Natural killer cell (primary cell): ENCODE measurements at regions not wholly inside any gene's neighbourhood (a gene's known extent, or its start where the extent isn't known, plus 50 kb on each side); places are given as distances from the start of the nearest gene placed in this dataset.
"Not testable (repeated sequence)": the region's sequence is repeated elsewhere in the genome, so short reads cannot be mapped to it uniquely, and the experiment has no call there.

ENCODE experiments used
- ATAC-seq, 3 donors: fragments of 150-1000 bp in 2 of 3; fragments of 200-7000 bp in 1 of 3; cut with Tn5 transposase; 1 replicate in 1 of 3; 2 replicates in 2 of 3; pipeline ENCODE4 v1.10.0; 2021; ENCODE audit warnings: mild to moderate bottlenecking in 2 of 3, moderate library complexity in 2 of 3
- DNase-seq, 2 donors: peaks; one replicate each; pipeline versions ENCODE4 v3.0.0 to v3.0.0-alpha.2; 2013 to 2021; ENCODE audit warnings: mixed read lengths in 1 of 2
- H3K27ac ChIP-seq: one replicate; pipeline ENCODE4 v1.5.1; 2013; ENCODE audit warnings: mild to moderate bottlenecking, low read length
- H3K27me3 ChIP-seq: one replicate; pipeline ENCODE4 v1.6.1; 2013; ENCODE audit warnings: low read length; ENCODE audit not compliant: control insufficient read depth, insufficient read depth
- H3K36me3 ChIP-seq: one replicate; pipeline ENCODE4 v1.6.1; 2013; ENCODE audit warnings: low read length; ENCODE audit not compliant: control insufficient read depth, insufficient read depth
- H3K4me1 ChIP-seq: one replicate; pipeline ENCODE4 v1.6.1; 2013; ENCODE audit warnings: low read length; ENCODE audit not compliant: control insufficient read depth, insufficient read depth
- H3K4me3 ChIP-seq: one replicate; pipeline ENCODE4 v1.5.1; 2013; ENCODE audit warnings: low read length
- H3K9me3 ChIP-seq: one replicate; pipeline ENCODE4 v1.6.1; 2013; ENCODE audit warnings: low read length; ENCODE audit not compliant: control insufficient read depth, insufficient read depth
- H3K27ac Mint-ChIP-seq, 2 donors: one replicate each; pipeline ENCODE4 v1.8.0; 2022; ENCODE audit warnings: mild to moderate bottlenecking in 2 of 2, mixed read lengths in 2 of 2, moderate library complexity in 1 of 2
- H3K27me3 Mint-ChIP-seq, 2 donors: one replicate each; pipeline ENCODE4 v1.8.0; 2022; ENCODE audit warnings: low read depth in 2 of 2, mixed read lengths in 2 of 2
- H3K36me3 Mint-ChIP-seq: one replicate; pipeline ENCODE4 v1.8.0; 2022; ENCODE audit warnings: mixed read lengths
- H3K4me1 Mint-ChIP-seq, 2 donors: one replicate each; pipeline ENCODE4 v1.8.0; 2022; ENCODE audit warnings: mixed read lengths in 2 of 2
- H3K4me3 Mint-ChIP-seq: one replicate; pipeline ENCODE4 v1.8.0; 2022; ENCODE audit warnings: mild to moderate bottlenecking, moderate library complexity, mixed read lengths
- H3K9me3 Mint-ChIP-seq, 2 donors: one replicate each; pipeline ENCODE4 v1.8.0; 2022; ENCODE audit warnings: mixed read lengths in 2 of 2
- CTCF ChIP-seq: fragments of 200-600 bp; IDR thresholded peaks from one replicate; pipeline ENCODE4 v1.8.0; 2022; ENCODE audit warnings: antibody characterized with exemption
- WGBS: methylation state at CpG from one replicate; pipeline ENCODE4 v1.1.7; 2013; ENCODE audit warnings: missing lambda C conversion rate; ENCODE audit not compliant: insufficient coverage; 5-methylcytosine and 5-hydroxymethylcytosine counted together
- intact Hi-C: fragments of 100-400 bp; cut with micrococcal nuclease; formaldehyde crosslinking; loops from one replicate; pipeline ENCODE4 v1.14.2; 2022

- Mint-ChIP-seq H3K36me3 (peaks cover 18% of the 10 kb centered on the region), H3K9me3 (peaks cover 14 to 22% of the 10 kb centered on the region in 2 donors)
- H3K4me3 ChIP-seq, DNase-seq, H3K4me3 Mint-ChIP-seq, H3K27me3 ChIP-seq, H3K36me3 ChIP-seq, ATAC-seq, H3K27ac Mint-ChIP-seq, H3K27ac ChIP-seq, H3K4me1 Mint-ChIP-seq, H3K4me1 ChIP-seq, intact Hi-C loops, H3K27me3 Mint-ChIP-seq: not testable (repeated sequence)
- H3K9me3 ChIP-seq, result peaks cover 36% of the 10 kb centered on the region
- whole genome bisulfite sequencing, result 69% methylated on average over 9 of the region's 9 CpGs
These were observed 4486.6 kb upstream of the OR11H1 start for GRCh38 chr22:11041416-11041815.

GRCh38 chr22:11042116-11042515, 4485.9 kb upstream of the OR11H1 start:
- TF ChIP-seq CTCF, result no peak
- intact Hi-C loops, result no loop called here
- no peak overlapping the region for H3K27ac Mint-ChIP-seq

GRCh38 chr22:11043289-11043688, 4484.7 kb upstream of the OR11H1 start:
- H3K27ac ChIP-seq, ATAC-seq, H3K27ac Mint-ChIP-seq, H3K4me1 ChIP-seq, H3K4me1 Mint-ChIP-seq, H3K4me3 ChIP-seq, H3K36me3 ChIP-seq, H3K27me3 Mint-ChIP-seq, H3K27me3 ChIP-seq, DNase-seq, H3K36me3 Mint-ChIP-seq, intact Hi-C loops, H3K4me3 Mint-ChIP-seq: not testable (repeated sequence)
- peaks cover 14 to 20% of the 10 kb centered on the region in 2 donors for H3K9me3 Mint-ChIP-seq
- peaks cover 20% of the 10 kb centered on the region for H3K9me3 ChIP-seq

More at GRCh38 chr22:11042116-11042515, 4485.9 kb upstream of the OR11H1 start:
- 48% methylated on average over 5 of the region's 6 CpGs for WGBS
- H3K4me1 ChIP-seq, result no peaks in the 10 kb centered on the region
- H3K27me3 Mint-ChIP-seq, result no peaks in the 10 kb centered on the region
- H3K4me1 Mint-ChIP-seq, result no peaks in the 10 kb centered on the region
- no peak overlapping the region for H3K27ac ChIP-seq
- H3K4me3 Mint-ChIP-seq, result no peak overlapping the region
- H3K36me3 ChIP-seq, result no peaks in the 10 kb centered on the region
- peaks cover 11% of the 10 kb centered on the region for H3K36me3 Mint-ChIP-seq
- DNase-seq (no peak), ATAC-seq (no peak)
- no peaks in the 10 kb centered on the region for H3K27me3 ChIP-seq
- H3K9me3 Mint-ChIP-seq, result peaks cover 13 to 22% of the 10 kb centered on the region in 2 donors
- H3K9me3 ChIP-seq, result peaks cover 31% of the 10 kb centered on the region
- no peak overlapping the region for H3K4me3 ChIP-seq

- H3K27me3 ChIP-seq, H3K27ac Mint-ChIP-seq, H3K4me1 Mint-ChIP-seq, H3K4me1 ChIP-seq, H3K4me3 ChIP-seq, H3K36me3 ChIP-seq, H3K27ac ChIP-seq, H3K4me3 Mint-ChIP-seq, H3K27me3 Mint-ChIP-seq, DNase-seq, ATAC-seq, H3K36me3 Mint-ChIP-seq, intact Hi-C loops: not testable (repeated sequence)
- 94% methylated on average over 1 of the region's 1 CpG for WGBS
- peaks cover 24% of the 10 kb centered on the region for H3K9me3 ChIP-seq
- peaks cover 13 to 16% of the 10 kb centered on the region in 2 donors for H3K9me3 Mint-ChIP-seq
These were observed 4479.1 kb upstream of the OR11H1 start for GRCh38 chr22:11048884-11049283.

GRCh38 chr22:11050226-11050625, 4477.8 kb upstream of the OR11H1 start:
- DNase-seq, H3K27ac Mint-ChIP-seq: not testable (repeated sequence)

GRCh38 chr22:11051401-11052112, 4476.4 kb upstream of the OR11H1 start:
- WGBS, result 69% methylated on average over 4 of the region's 9 CpGs

More at GRCh38 chr22:11050226-11050625, 4477.8 kb upstream of the OR11H1 start:
- H3K4me1 Mint-ChIP-seq, H3K4me1 ChIP-seq, H3K36me3 ChIP-seq, H3K27me3 Mint-ChIP-seq, H3K36me3 Mint-ChIP-seq, H3K4me3 ChIP-seq, ATAC-seq, H3K27me3 ChIP-seq, H3K4me3 Mint-ChIP-seq, intact Hi-C loops, H3K27ac ChIP-seq: not testable (repeated sequence)
- H3K9me3 ChIP-seq, result peaks cover 37% of the 10 kb centered on the region
- peaks cover 10 to 21% of the 10 kb centered on the region in 2 donors for H3K9me3 Mint-ChIP-seq
- 87% methylated on average over 6 of the region's 11 CpGs for WGBS

GRCh38 chr22:11053403-11054344, 4474.3 kb upstream of the OR11H1 start:
- peaks cover 10 to 28% of the 10 kb centered on the region in 2 donors for H3K9me3 Mint-ChIP-seq
- DNase-seq, H3K4me1 ChIP-seq, intact Hi-C loops, ATAC-seq, H3K27ac Mint-ChIP-seq, H3K27me3 ChIP-seq, H3K4me1 Mint-ChIP-seq, H3K4me3 Mint-ChIP-seq, H3K27ac ChIP-seq, H3K4me3 ChIP-seq, H3K36me3 ChIP-seq, H3K27me3 Mint-ChIP-seq: not testable (repeated sequence)
- peaks cover 14% of the 10 kb centered on the region for H3K36me3 Mint-ChIP-seq
- peaks cover 66% of the 10 kb centered on the region for H3K9me3 ChIP-seq
- WGBS, result 70% methylated on average over 21 of the region's 24 CpGs

More at GRCh38 chr22:11051401-11052112, 4476.4 kb upstream of the OR11H1 start:
- Mint-ChIP-seq H3K9me3 (peaks cover 13 to 27% of the 10 kb centered on the region in 2 donors), H3K36me3 (peaks cover 14% of the 10 kb centered on the region)
- ATAC-seq, H3K4me3 ChIP-seq, intact Hi-C loops, H3K4me3 Mint-ChIP-seq, DNase-seq, H3K27me3 Mint-ChIP-seq, H3K4me1 ChIP-seq, H3K36me3 ChIP-seq, H3K4me1 Mint-ChIP-seq, H3K27ac Mint-ChIP-seq, H3K27ac ChIP-seq, H3K27me3 ChIP-seq: not testable (repeated sequence)
- H3K9me3 ChIP-seq, result peaks cover 50% of the 10 kb centered on the region
